ENCODE measurements at regions not wholly inside any gene's neighbourhood (a gene's known extent, or its start where the extent isn't known, plus 50 kb on each side); places are given as distances from the start of the nearest gene placed in this dataset.

DNA sequence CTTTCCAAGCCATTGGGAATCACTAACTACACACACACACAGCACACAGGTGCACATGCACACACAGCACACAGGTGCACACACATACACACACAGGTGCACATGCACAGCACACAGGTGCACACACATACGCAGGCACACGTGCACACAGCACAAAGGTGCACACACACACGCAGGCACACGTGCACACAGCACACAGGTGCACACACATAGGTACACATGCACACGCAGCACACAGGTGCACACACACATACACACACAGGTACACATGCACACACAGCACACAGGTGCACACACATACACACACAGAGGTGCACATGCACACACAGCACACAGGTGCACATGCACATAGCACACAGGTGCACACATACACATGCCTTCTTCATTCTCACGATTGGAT lies 80.9 kb downstream of the HMX1 start:
- Mint-ChIP-seq H3K27ac (no peak overlapping the region), H3K27me3 (ENCODE audit: low read depth) (peaks cover 51% of the 10 kb centered on the region), H3K36me3 (no peaks in the 10 kb centered on the region), H3K4me3 (no peak overlapping the region), H3K4me1 (no peaks in the 10 kb centered on the region), H3K9me3 (no peaks in the 10 kb centered on the region)
- DNase-seq (ENCODE audit: low spot score in 2 of 2, unreplicated experiment in 2 of 2): no peak
- TF ChIP-seq, protein P1, sequence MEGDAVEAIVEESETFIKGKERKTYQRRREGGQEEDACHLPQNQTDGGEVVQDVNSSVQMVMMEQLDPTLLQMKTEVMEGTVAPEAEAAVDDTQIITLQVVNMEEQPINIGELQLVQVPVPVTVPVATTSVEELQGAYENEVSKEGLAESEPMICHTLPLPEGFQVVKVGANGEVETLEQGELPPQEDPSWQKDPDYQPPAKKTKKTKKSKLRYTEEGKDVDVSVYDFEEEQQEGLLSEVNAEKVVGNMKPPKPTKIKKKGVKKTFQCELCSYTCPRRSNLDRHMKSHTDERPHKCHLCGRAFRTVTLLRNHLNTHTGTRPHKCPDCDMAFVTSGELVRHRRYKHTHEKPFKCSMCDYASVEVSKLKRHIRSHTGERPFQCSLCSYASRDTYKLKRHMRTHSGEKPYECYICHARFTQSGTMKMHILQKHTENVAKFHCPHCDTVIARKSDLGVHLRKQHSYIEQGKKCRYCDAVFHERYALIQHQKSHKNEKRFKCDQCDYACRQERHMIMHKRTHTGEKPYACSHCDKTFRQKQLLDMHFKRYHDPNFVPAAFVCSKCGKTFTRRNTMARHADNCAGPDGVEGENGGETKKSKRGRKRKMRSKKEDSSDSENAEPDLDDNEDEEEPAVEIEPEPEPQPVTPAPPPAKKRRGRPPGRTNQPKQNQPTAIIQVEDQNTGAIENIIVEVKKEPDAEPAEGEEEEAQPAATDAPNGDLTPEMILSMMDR (IDR thresholded peaks at IDR 0.05; ENCODE audit: unreplicated experiment): no peak

DNA sequence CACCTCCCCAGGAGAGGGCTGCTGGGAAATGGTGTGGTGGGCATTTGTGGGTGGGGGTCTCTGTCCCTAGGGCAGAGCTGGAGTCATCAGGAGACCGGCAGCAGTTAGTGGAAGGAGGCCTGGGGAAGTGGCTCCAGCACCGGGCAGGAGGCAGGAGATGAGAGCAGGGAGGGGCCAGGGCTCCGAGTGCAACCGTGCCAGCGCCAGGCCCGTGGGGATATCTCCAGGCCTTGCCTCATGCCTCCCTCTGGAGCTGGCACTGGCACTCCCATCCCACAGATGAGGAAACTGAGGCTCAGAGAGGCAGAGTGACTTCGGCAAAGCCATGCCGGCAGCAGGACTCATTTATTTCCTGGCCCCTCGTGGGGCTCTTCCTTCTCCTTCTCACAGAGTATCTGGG lies 83.5 kb downstream of the HMX1 start:
- Mint-ChIP-seq H3K36me3 (no peaks in the 10 kb centered on the region), H3K27me3 (ENCODE audit: low read depth) (peaks cover 49% of the 10 kb centered on the region), H3K9me3 (no peaks in the 10 kb centered on the region), H3K27ac (no peak overlapping the region), H3K4me1 (no peaks in the 10 kb centered on the region), H3K4me3 (no peak overlapping the region)
- TF ChIP-seq, protein P1 (IDR thresholded peaks at IDR 0.05; ENCODE audit: unreplicated experiment): no peak
- DNase-seq (ENCODE audit: low spot score in 2 of 2, unreplicated experiment in 2 of 2): no peak

DNA sequence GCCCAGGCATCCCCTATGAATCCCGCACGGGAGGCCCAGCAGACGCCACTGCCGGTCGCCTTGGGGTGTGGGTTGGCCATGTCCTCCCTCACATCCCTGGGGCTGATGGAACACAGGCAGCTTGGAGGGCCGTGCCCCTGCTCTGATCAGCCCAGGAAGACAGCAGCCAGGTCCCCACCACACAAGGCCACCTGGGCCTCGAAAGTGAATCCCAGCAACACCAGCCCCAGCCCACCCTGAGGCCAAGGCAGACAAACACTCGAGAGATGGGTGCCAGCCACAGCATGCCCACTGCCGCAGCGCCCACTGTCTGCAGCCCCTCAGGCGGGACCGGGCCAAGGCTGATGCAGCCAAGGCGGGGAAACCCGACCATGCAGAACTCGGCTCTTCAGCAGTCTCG lies 85.5 kb downstream of the HMX1 start:
- Mint-ChIP-seq H3K4me3 (no peak overlapping the region), H3K27me3 (ENCODE audit: low read depth) (peaks cover 62% of the 10 kb centered on the region), H3K9me3 (no peaks in the 10 kb centered on the region), H3K4me1 (no peaks in the 10 kb centered on the region), H3K27ac (no peak overlapping the region), H3K36me3 (no peaks in the 10 kb centered on the region)
- no peak for DNase-seq (ENCODE audit: low spot score in 2 of 2, unreplicated experiment in 2 of 2)
- TF ChIP-seq, protein P1 (IDR thresholded peaks at IDR 0.05; ENCODE audit: unreplicated experiment): no peak

DNA sequence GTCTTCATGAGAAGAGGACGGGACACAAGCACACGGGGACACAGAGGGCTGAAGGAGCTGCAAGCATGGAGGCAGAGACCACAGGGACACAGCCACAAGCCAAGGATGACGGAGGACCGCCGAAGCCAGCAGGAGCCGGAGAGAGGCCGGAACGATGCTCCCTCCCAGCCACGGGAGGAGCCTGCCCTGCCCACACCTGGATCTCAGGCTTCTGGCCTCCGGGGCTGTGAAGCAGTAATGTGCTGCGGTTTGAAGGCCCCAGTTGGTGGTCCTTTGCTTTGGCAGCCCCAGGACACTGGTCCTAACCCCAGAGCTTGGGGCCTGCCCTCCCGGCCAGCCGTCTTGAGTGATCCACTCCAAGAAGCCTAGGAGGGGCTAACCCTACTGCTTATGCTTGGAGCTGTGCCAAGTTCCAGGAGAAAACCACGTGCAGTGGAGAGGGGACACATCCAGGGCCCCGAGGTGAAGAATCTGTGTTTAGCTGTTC lies 85.9 kb downstream of the HMX1 start:
- TF ChIP-seq, protein P1 (IDR thresholded peaks at IDR 0.05; ENCODE audit: unreplicated experiment): no peak
- no peaks in the 10 kb centered on the region for H3K36me3 Mint-ChIP-seq
- no peaks in the 10 kb centered on the region for H3K4me1 Mint-ChIP-seq
- no peak for DNase-seq (ENCODE audit: low spot score in 2 of 2, unreplicated experiment in 2 of 2)
- H3K27me3 Mint-ChIP-seq (ENCODE audit: low read depth): peaks cover 64% of the 10 kb centered on the region
- no peak overlapping the region for H3K27ac Mint-ChIP-seq
- H3K9me3 Mint-ChIP-seq: no peaks in the 10 kb centered on the region
- H3K4me3 Mint-ChIP-seq: no peak overlapping the region

DNA sequence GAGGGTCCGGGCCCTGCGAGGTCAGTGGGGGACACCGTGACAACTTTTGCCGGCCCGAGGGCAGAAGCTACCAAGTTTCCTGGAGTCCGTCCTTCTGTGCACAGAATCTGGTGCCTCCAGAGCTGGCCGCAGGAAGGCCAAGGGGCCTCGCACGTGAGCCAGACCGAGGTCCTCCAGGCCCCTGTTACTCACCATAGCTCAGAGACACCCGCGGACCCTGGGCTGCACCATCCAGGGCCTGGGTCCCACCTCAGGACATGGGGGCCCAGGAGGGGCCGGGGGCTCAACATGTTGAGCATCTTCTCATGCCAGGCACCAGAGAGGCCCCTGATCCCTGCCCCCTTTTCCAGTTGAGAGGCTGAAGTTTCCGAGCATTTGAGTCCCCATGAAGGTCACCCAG lies 87.9 kb downstream of the HMX1 start:
- TF ChIP-seq, protein P1 (IDR thresholded peaks at IDR 0.05; ENCODE audit: unreplicated experiment): no peak
- Mint-ChIP-seq H3K9me3 (no peaks in the 10 kb centered on the region), H3K27me3 (ENCODE audit: low read depth) (peaks cover 62% of the 10 kb centered on the region), H3K4me1 (no peaks in the 10 kb centered on the region), H3K4me3 (no peak overlapping the region), H3K27ac (no peak overlapping the region), H3K36me3 (no peaks in the 10 kb centered on the region)
- DNase-seq (ENCODE audit: low spot score in 2 of 2, unreplicated experiment in 2 of 2): no peak

DNA sequence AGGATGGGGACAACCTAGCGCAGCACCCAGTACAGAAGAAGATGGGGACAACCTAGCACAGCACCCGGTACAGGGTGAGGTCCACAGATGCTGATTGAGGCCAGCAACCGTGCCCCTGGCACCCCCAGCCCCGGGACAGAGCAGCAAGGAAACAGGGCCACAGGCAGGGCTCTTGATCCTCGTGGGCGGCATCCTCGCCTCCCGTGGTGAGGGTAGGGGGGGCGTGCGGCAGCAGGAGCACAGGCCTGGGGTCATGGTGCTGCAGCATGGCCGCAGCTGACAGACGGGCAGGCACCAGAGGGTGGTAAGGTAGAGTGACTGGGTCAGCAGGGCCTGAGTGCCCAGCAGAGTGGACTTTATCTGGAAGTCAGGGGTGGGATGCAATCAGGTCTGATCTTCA lies 89.5 kb downstream of the HMX1 start:
- Mint-ChIP-seq H3K36me3 (no peaks in the 10 kb centered on the region), H3K27ac (no peak overlapping the region), H3K4me1 (no peaks in the 10 kb centered on the region), H3K9me3 (no peaks in the 10 kb centered on the region), H3K4me3 (no peak overlapping the region), H3K27me3 (ENCODE audit: low read depth) (peaks cover 58% of the 10 kb centered on the region)
- no peak for DNase-seq (ENCODE audit: low spot score in 2 of 2, unreplicated experiment in 2 of 2)
- TF ChIP-seq, protein P1 (IDR thresholded peaks at IDR 0.05; ENCODE audit: unreplicated experiment): no peak
